K562 (cell line): ENCODE measurements at regions not wholly inside any gene's neighbourhood (a gene's known extent, or its start where the extent isn't known, plus 50 kb on each side); places are given as distances from the start of the nearest gene placed in this dataset.

Source experiments
- ATAC-seq: fragments of 200-7000 bp; cut with Tn5 transposase; 3 replicates; pipeline ENCODE4 v1.9.1; 2020; ENCODE audit warnings: moderate library complexity
- BruUV-seq: library from RNA; stranded (reverse); fragments of 400-500 nt; replicated peaks from 2 replicates; lab custom pipeline; 2021; lab: Mats Ljungman, UMichigan
- CTCF ChIA-PET: fragments of 300-600 bp; formaldehyde crosslinking; extraction: SDS; loops from one replicate; lab custom pipeline; 2021; ENCODE audit warnings: low intra/inter-chr PET ratio; lab: Yijun Ruan, JAX
- POLR2A ChIA-PET: fragments of 300-600, 350-650 bp; sonication (Branson Sonifier 250); formaldehyde crosslinking; extraction: SDS; loops from one replicate; lab custom pipeline; 2021; ENCODE audit warnings: antibody characterized with exemption, inconsistent platforms; lab: Yijun Ruan, JAX
- DNase-seq, 4 experiments: peaks; one replicate each; pipeline versions ENCODE4 v3.0.0 to v3.0.0-alpha.2; 2011 to 2018; ENCODE audit warnings: low spot score in 3 of 4, mixed read lengths in 3 of 4; ENCODE audit errors: extremely low read depth in 1 of 4
- FAIRE-seq: peaks from 2 replicates; lab custom pipeline; 2011; peaks lifted over from hg19 to GRCh38; lab: Jason Lieb, UNC
- H2AFZ ChIP-seq: 2 replicates; pipeline ENCODE4 v1.6.0; 2011; ENCODE audit warnings: low read depth, low read length, control low read depth, inconsistent platforms
- H3K27ac ChIP-seq: fragments of 200-600 bp; 3 replicates; pipeline ENCODE4 v1.8.0; 2011; ENCODE audit warnings: low read depth, mild to moderate bottlenecking, control low read depth, inconsistent platforms, low read length, moderate library complexity, mixed read lengths; ENCODE audit errors: extremely low read depth
- H3K27me3 ChIP-seq, 2 experiments: fragments of 300-600 bp in 1 of 2; 2 replicates in 1 of 2; 3 replicates in 1 of 2; pipeline versions ENCODE4 v1.6.0 to v1.8.0; 2011; ENCODE audit warnings: inconsistent platforms in 2 of 2, low read length in 2 of 2, mild to moderate bottlenecking in 1 of 2, mixed read lengths in 1 of 2, moderate library complexity in 1 of 2; ENCODE audit not compliant: control insufficient read depth in 2 of 2, insufficient read depth in 2 of 2
- H3K36me3 ChIP-seq: fragments of 300-600 bp; 3 replicates; pipeline ENCODE4 v1.8.0; 2011; ENCODE audit warnings: mild to moderate bottlenecking, low read length, inconsistent platforms; ENCODE audit not compliant: control insufficient read depth, insufficient read depth
- H3K4me1 ChIP-seq, 2 experiments: fragments of 200-600 bp in 1 of 2; replicated peaks in 1 of 2; 2 replicates in 1 of 2; 3 replicates in 1 of 2; pipeline versions ENCODE4 v1.5.1 to v1.8.0; 2011; ENCODE audit warnings: inconsistent platforms in 2 of 2, low read length in 2 of 2, mild to moderate bottlenecking in 1 of 2, mixed read lengths in 1 of 2, moderate library complexity in 1 of 2; ENCODE audit not compliant: control insufficient read depth in 2 of 2, insufficient read depth in 2 of 2
- H3K4me2 ChIP-seq: 2 replicates; pipeline ENCODE4 v1.6.1; 2011; ENCODE audit warnings: low read length, control low read depth, inconsistent platforms, mixed read lengths; ENCODE audit not compliant: insufficient read depth
- H3K4me3 ChIP-seq: fragments of 200-600 bp; sonication (generic), shearing (Covaris generic); 2 replicates; pipeline ENCODE4 v1.5.1; 2016; ENCODE audit warnings: control low read depth, inconsistent platforms
- H3K79me2 ChIP-seq: fragments of 200-600 bp; 3 replicates; pipeline ENCODE4 v1.8.0; 2011; ENCODE audit warnings: low read length, inconsistent platforms; ENCODE audit not compliant: control insufficient read depth, insufficient read depth
- H3K9ac ChIP-seq, 2 experiments: 2 replicates each; pipeline versions ENCODE4 v1.6.0 to v1.6.1; 2011; ENCODE audit warnings: low read depth in 2 of 2, low read length in 2 of 2, control low read depth in 1 of 2, inconsistent platforms in 1 of 2, mild to moderate bottlenecking in 1 of 2, mixed read lengths in 1 of 2; ENCODE audit not compliant: insufficient read depth in 1 of 2
- H3K9me1 ChIP-seq: one replicate; pipeline ENCODE4 v1.6.0; 2011; ENCODE audit warnings: inconsistent platforms, mild to moderate bottlenecking, low read length, moderate library complexity; ENCODE audit not compliant: control insufficient read depth, insufficient read depth
- H3K9me3 ChIP-seq: replicated peaks from 2 replicates; pipeline ENCODE4 v1.5.1; 2011; ENCODE audit warnings: low read depth, low read length, inconsistent platforms; ENCODE audit not compliant: control insufficient read depth, insufficient read depth
- H4K20me1 ChIP-seq: replicated peaks from 2 replicates; pipeline ENCODE4 v1.6.1; 2011; ENCODE audit warnings: low read length, inconsistent platforms, mixed read lengths; ENCODE audit not compliant: control insufficient read depth, insufficient read depth
- BACH1 ChIP-seq: fragments of 200-800 bp; sonication (Bioruptor generic); IDR thresholded peaks from 2 replicates; pipeline ENCODE4 v1.6.1; 2016; ENCODE audit warnings: missing genetic modification characterization, missing compliant biosample characterization
- E2F3 ChIP-seq: fragments of 250-450 bp; sonication (Bioruptor Pico); IDR thresholded peaks from 2 replicates; pipeline ENCODE4 v1.4.0; 2020; ENCODE audit warnings: mild to moderate bottlenecking
- JUND ChIP-seq, 2 experiments: IDR thresholded peaks; 2 replicates in 1 of 2; 3 replicates in 1 of 2; pipeline ENCODE4 v1.6.1; 2011; ENCODE audit warnings: borderline replicate concordance in 2 of 2, low read depth in 2 of 2, low read length in 2 of 2, improper control_type of control experiment in 1 of 2, missing biosample characterization in 1 of 2, missing genetic modification characterization in 1 of 2, missing genetic modification reagents in 1 of 2
- KLF13 ChIP-seq: fragments of 450-650 bp; IDR thresholded peaks from 2 replicates; pipeline ENCODE4 v1.6.1; 2016; ENCODE audit warnings: missing genetic modification characterization, low read depth, mild to moderate bottlenecking, missing compliant biosample characterization, moderate library complexity, borderline replicate concordance
- PHF8 ChIP-seq: fragments of 200-600 bp; sonication (generic); IDR thresholded peaks from 2 replicates; pipeline ENCODE4 v1.6.1; 2012; ENCODE audit warnings: mixed run types, mild to moderate bottlenecking, inconsistent platforms, low read length, moderate library complexity, borderline replicate concordance
- SIN3A ChIP-seq, 2 experiments: fragments of 150-350 bp in 1 of 2; IDR thresholded peaks; 2 replicates each; pipeline ENCODE4 v1.6.1; 2011 to 2016; ENCODE audit warnings: borderline replicate concordance in 2 of 2, low read depth in 2 of 2, low read length in 2 of 2, mild to moderate bottlenecking in 2 of 2, moderate library complexity in 2 of 2; ENCODE audit not compliant: control insufficient read depth in 1 of 2
- TCFL5 ChIP-seq: fragments of 250-450 bp; sonication (Bioruptor Pico); conservative IDR thresholded peaks from 2 replicates; pipeline ENCODE4 v1.6.1; 2021; ENCODE audit warnings: mild to moderate bottlenecking, moderate library complexity, matching md5 sums
- TFAP4 ChIP-seq: sonication (generic); formaldehyde crosslinking; IDR thresholded peaks from 2 replicates; pipeline ENCODE4 v1.8.0; 2022; ENCODE audit warnings: missing genetic modification reagents, mild to moderate bottlenecking, moderate library complexity, borderline replicate concordance
- TGIF2 ChIP-seq: sonication (generic); formaldehyde crosslinking; IDR thresholded peaks from 2 replicates; pipeline ENCODE4 v1.8.1; 2022; ENCODE audit warnings: mild to moderate bottlenecking, missing genetic modification reagents, moderate library complexity
- ZNF124 ChIP-seq: sonication (generic); formaldehyde crosslinking; IDR thresholded peaks from 2 replicates; pipeline ENCODE4 v1.8.1; 2022; ENCODE audit warnings: missing genetic modification reagents
- WGBS: fragments of 100-300 bp; shearing (Covaris generic); methylation state at CpG from one replicate; pipeline ENCODE4 v1.1.6; 2016; ENCODE audit warnings: low coverage, mixed read lengths; ENCODE audit not compliant: insufficient coverage; ENCODE audit errors: missing lambda C conversion rate; 5-methylcytosine and 5-hydroxymethylcytosine counted together
- in situ Hi-C: fragments of 300-500 bp; cut with MboI; formaldehyde crosslinking; loops from 4 replicates; pipeline ENCODE4 v1.15.0; 2018; ENCODE audit warnings: inconsistent platforms, mixed read lengths
- intact Hi-C: fragments of 100-400 bp; cut with micrococcal nuclease; formaldehyde crosslinking; loops from 2 replicates; pipeline ENCODE4 v1.14.2; 2022
- TF ChIP-seq, protein P1 (sequence below): fragments of 200-400 bp; formaldehyde crosslinking; IDR thresholded peaks from 2 replicates; pipeline ENCODE4 v1.6.1; 2017; ENCODE audit warnings: mild to moderate bottlenecking, low read depth, low read length, moderate library complexity

DNA sequence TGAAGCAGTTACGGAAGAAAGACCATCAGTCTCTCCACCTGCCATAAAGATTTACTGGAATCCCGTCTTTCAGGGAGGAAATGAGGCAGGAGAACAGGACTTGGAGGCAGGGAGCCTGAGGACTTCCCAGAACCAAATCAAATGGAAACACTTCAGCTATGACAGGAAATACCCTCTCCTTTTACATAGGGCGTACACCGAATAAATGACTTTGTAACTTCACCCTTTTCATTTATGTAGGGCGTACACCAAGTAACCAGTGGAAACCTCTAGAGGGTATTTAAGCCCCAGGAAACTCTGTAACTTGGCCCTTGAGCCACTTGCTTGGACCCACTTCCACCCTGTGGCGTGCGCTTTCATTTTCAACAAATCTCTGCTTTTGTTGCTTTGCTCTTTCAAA is 218.3 kb upstream of the SLC39A10 start:
- no peak for FAIRE-seq
- CTCF ChIA-PET: no interaction called here
- peaks cover 10% of the 10 kb centered on the region for H3K9me3 ChIP-seq
- no peaks in the 10 kb centered on the region for H3K27me3 ChIP-seq
- POLR2A ChIA-PET: no interaction called here
- no peak for ATAC-seq
- H4K20me1 ChIP-seq: no peaks in the 10 kb centered on the region
- H2AFZ ChIP-seq: no peak overlapping the region
- H3K9ac ChIP-seq: no peak overlapping the region
- H3K9me1 ChIP-seq: no peaks in the 10 kb centered on the region
- no peak overlapping the region for H3K27ac ChIP-seq
- in situ Hi-C loops: no loop called here
- TF ChIP-seq ZNF124 (CRISPR knock-in tag): no peak
- no peak for TF ChIP-seq JUND (IDR thresholded peaks at IDR 0.05; ENCODE audit: borderline replicate concordance, low read depth, low read length)
- TF ChIP-seq JUND (tag; IDR thresholded peaks at IDR 0.05; ENCODE audit: borderline replicate concordance, low read depth, low read length): no peak
- no peak for TF ChIP-seq TGIF2 (CRISPR knock-in tag)
- no peak for TF ChIP-seq BACH1 (tag)
- TF ChIP-seq KLF13 (tag): no peak
- no peak for TF ChIP-seq PHF8
- TF ChIP-seq TCFL5 (CRISPR knock-in tag): no peak
- TF ChIP-seq, protein P1, sequence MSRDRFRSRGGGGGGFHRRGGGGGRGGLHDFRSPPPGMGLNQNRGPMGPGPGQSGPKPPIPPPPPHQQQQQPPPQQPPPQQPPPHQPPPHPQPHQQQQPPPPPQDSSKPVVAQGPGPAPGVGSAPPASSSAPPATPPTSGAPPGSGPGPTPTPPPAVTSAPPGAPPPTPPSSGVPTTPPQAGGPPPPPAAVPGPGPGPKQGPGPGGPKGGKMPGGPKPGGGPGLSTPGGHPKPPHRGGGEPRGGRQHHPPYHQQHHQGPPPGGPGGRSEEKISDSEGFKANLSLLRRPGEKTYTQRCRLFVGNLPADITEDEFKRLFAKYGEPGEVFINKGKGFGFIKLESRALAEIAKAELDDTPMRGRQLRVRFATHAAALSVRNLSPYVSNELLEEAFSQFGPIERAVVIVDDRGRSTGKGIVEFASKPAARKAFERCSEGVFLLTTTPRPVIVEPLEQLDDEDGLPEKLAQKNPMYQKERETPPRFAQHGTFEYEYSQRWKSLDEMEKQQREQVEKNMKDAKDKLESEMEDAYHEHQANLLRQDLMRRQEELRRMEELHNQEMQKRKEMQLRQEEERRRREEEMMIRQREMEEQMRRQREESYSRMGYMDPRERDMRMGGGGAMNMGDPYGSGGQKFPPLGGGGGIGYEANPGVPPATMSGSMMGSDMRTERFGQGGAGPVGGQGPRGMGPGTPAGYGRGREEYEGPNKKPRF: no peak
- TF ChIP-seq TFAP4 (CRISPR knock-in tag): no peak
- TF ChIP-seq E2F3 (CRISPR knock-in tag): no peak
- TF ChIP-seq SIN3A (IDR thresholded peaks at IDR 0.05; ENCODE audit: borderline replicate concordance in 2 of 2, control insufficient read depth in 1 of 2, low read depth in 2 of 2, low read length in 2 of 2): no peak
- 86% methylated on average over 7 of the region's 7 CpGs for WGBS
- intact Hi-C loops: no loop called here
- no peaks in the 10 kb centered on the region for H3K4me1 ChIP-seq
- no peaks in the 10 kb centered on the region for H3K79me2 ChIP-seq
- H3K4me3 ChIP-seq: no peak overlapping the region
- DNase-seq: no peak
- no peaks in the 10 kb centered on the region for H3K36me3 ChIP-seq
- no TSS peak for BruUV-seq
- no peak overlapping the region for H3K4me2 ChIP-seq
